HepG2 (cell line): ENCODE measurements at regions not wholly inside any gene's neighbourhood (a gene's known extent, or its start where the extent isn't known, plus 50 kb on each side); places are given as distances from the start of the nearest gene placed in this dataset.

ENCODE experiments used
- ATAC-seq: fragments of 200-7000 bp; cut with Tn5 transposase; 3 replicates; pipeline ENCODE4 v1.9.1; 2020; ENCODE audit warnings: mild to moderate bottlenecking, moderate library complexity
- BruUV-seq: library from RNA; stranded (reverse); fragments of 400-500 nt; replicated peaks from 2 replicates; lab custom pipeline; 2021; lab: Mats Ljungman, UMichigan
- CTCF ChIA-PET: fragments of 300-600 bp; formaldehyde crosslinking; extraction: SDS; loops from one replicate; lab custom pipeline; 2021; ENCODE audit warnings: low total read pairs, inconsistent platforms, low intra/inter-chr PET ratio; lab: Yijun Ruan, JAX
- POLR2A ChIA-PET: fragments of 350-600 bp; sonication (Branson Sonifier 250); formaldehyde crosslinking; loops from one replicate; lab custom pipeline; 2020; ENCODE audit warnings: antibody characterized with exemption, inconsistent platforms; lab: Yijun Ruan, JAX
- DNase-seq: peaks from one replicate; pipeline ENCODE4 v3.0.0-alpha.2; 2015; ENCODE audit warnings: low spot score
- FAIRE-seq: peaks from 3 replicates; lab custom pipeline; 2011; peaks lifted over from hg19 to GRCh38; lab: Jason Lieb, UNC
- H2AFZ ChIP-seq: one replicate; pipeline ENCODE4 v1.6.1; 2011; ENCODE audit warnings: low read length, inconsistent platforms
- H3K27ac ChIP-seq: fragments of 300-600 bp; 3 replicates; pipeline ENCODE4 v1.8.0; 2011; ENCODE audit warnings: mixed run types, mild to moderate bottlenecking, mixed read lengths, low read length, inconsistent platforms; ENCODE audit not compliant: insufficient read depth; ENCODE audit errors: extremely low read length
- H3K27me3 ChIP-seq, 2 experiments: fragments of 200-600 bp in 1 of 2; 2 replicates in 1 of 2; 3 replicates in 1 of 2; pipeline versions ENCODE4 v1.6.0 to v1.8.0; 2011; ENCODE audit warnings: low read length in 2 of 2, mild to moderate bottlenecking in 2 of 2, moderate library complexity in 2 of 2, inconsistent platforms in 1 of 2; ENCODE audit not compliant: insufficient read depth in 2 of 2, control insufficient read depth in 1 of 2
- H3K36me3 ChIP-seq, 2 experiments: fragments of 200-600 bp in 1 of 2; replicated peaks in 1 of 2; 2 replicates in 1 of 2; 3 replicates in 1 of 2; pipeline versions ENCODE4 v1.5.1 to v1.8.0; 2011; ENCODE audit warnings: low read length in 2 of 2, inconsistent platforms in 1 of 2; ENCODE audit not compliant: insufficient read depth in 2 of 2, control insufficient read depth in 1 of 2
- H3K4me1 ChIP-seq: 2 replicates; pipeline ENCODE4 v1.5.1; 2012; ENCODE audit warnings: low read length, inconsistent platforms; ENCODE audit not compliant: insufficient read depth
- H3K4me2 ChIP-seq: 2 replicates; pipeline ENCODE4 v1.6.0; 2011; ENCODE audit warnings: low read depth, low read length, inconsistent platforms
- H3K4me3 ChIP-seq, 3 experiments: fragments of 200-600 bp in 1 of 3; sonication (generic), shearing (Covaris generic) in 1 of 3; replicated peaks in 1 of 3; 2 replicates each; pipeline ENCODE4 v1.5.1; 2011 to 2016; ENCODE audit warnings: low read length in 3 of 3, inconsistent platforms in 2 of 3, low read depth in 2 of 3, mild to moderate bottlenecking in 2 of 3, control low read depth in 1 of 3, mixed read lengths in 1 of 3; ENCODE audit not compliant: insufficient read depth in 1 of 3
- H3K79me2 ChIP-seq: one replicate; pipeline ENCODE4 v1.6.1; 2011; ENCODE audit warnings: low read length, inconsistent platforms; ENCODE audit not compliant: insufficient read depth
- H3K9ac ChIP-seq: 2 replicates; pipeline ENCODE4 v1.6.0; 2011; ENCODE audit warnings: mild to moderate bottlenecking, low read depth, low read length, inconsistent platforms; ENCODE audit not compliant: insufficient read depth
- H3K9me3 ChIP-seq: 2 replicates; pipeline ENCODE4 v1.5.1; 2012; ENCODE audit warnings: mild to moderate bottlenecking, low read length
- H4K20me1 ChIP-seq: 2 replicates; pipeline ENCODE4 v1.6.0; 2011; ENCODE audit warnings: inconsistent platforms, mild to moderate bottlenecking, low read length, moderate library complexity; ENCODE audit not compliant: insufficient read depth
- E2F5 ChIP-seq: sonication (generic); formaldehyde crosslinking; conservative IDR thresholded peaks from 2 replicates; pipeline ENCODE4 v1.4.0; 2020; ENCODE audit warnings: missing genetic modification reagents
- HNRNPK ChIP-seq: fragments of 200-400 bp; formaldehyde crosslinking; IDR thresholded peaks from 2 replicates; pipeline ENCODE4 v1.6.1; 2018; ENCODE audit warnings: low read length, low read depth, moderate library complexity, mild to moderate bottlenecking; ENCODE audit not compliant: poor library complexity, severe bottlenecking
- KDM1A ChIP-seq: IDR thresholded peaks from 2 replicates; pipeline ENCODE4 v1.6.1; 2016; ENCODE audit warnings: missing compliant biosample characterization
- KDM4B ChIP-seq: sonication (generic); formaldehyde crosslinking; IDR thresholded peaks from 2 replicates; pipeline ENCODE4 v1.4.0; 2020; ENCODE audit warnings: missing genetic modification reagents
- MED13 ChIP-seq: sonication (generic); formaldehyde crosslinking; IDR thresholded peaks from 2 replicates; pipeline ENCODE4 v1.5.0; 2020; ENCODE audit warnings: missing genetic modification reagents
- U2AF2 ChIP-seq: fragments of 200-400 bp; formaldehyde crosslinking; IDR thresholded peaks from 2 replicates; pipeline ENCODE4 v1.6.1; 2017; ENCODE audit warnings: low read depth, mild to moderate bottlenecking, low read length
- ZBTB14 ChIP-seq: sonication (generic); formaldehyde crosslinking; IDR thresholded peaks from 2 replicates; pipeline ENCODE4 v1.4.0; 2020; ENCODE audit warnings: missing genetic modification reagents
- ZNF281 ChIP-seq: sonication (generic); formaldehyde crosslinking; IDR thresholded peaks from 2 replicates; pipeline ENCODE4 v1.4.0; 2020; ENCODE audit warnings: missing genetic modification reagents, borderline replicate concordance
- ZNF562 ChIP-seq: sonication (generic); formaldehyde crosslinking; IDR thresholded peaks from 2 replicates; pipeline ENCODE4 v1.8.0; 2022; ENCODE audit warnings: missing genetic modification reagents, borderline replicate concordance
- whole genome bisulfite sequencing: methylation state at CpG from one replicate; pipeline ENCODE4 v1.1.6; 2017; ENCODE audit warnings: low lambda C conversion rate; 5-methylcytosine and 5-hydroxymethylcytosine counted together
- in situ Hi-C: cut with HindIII; loops from 2 replicates; pipeline ENCODE4 v1.10.0; 2017; ENCODE audit warnings: low pct_unique_long_range_greater_than_20kb; ENCODE audit not compliant: extremely low pct_ligation_motif_present
- intact Hi-C: fragments of 100-400 bp; cut with micrococcal nuclease; formaldehyde crosslinking; loops from one replicate; pipeline ENCODE4 v1.10.0; 2022; ENCODE audit not compliant: unreplicated experiment

DNA sequence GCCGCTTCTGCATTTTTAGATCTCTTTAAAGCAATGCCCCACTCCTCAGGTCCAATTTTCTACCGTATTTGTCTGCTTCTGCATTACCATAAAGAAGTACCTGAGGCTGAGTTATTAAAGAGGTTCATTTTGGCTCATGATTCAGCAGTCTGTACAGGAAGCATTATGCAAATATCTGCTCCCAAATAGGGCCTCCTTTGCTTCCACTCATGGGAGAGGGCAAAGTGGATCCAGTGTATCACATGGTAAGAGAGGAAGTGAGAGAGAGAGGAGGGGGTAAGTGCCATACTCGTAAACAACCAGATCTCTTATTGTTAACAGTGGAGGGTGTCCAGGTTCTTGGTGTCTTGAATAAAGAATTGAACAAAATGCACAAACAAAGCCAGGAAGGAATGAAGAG, 316.1 kb upstream of the SEL1L start (continued):
- TF ChIP-seq E2F5: no peak

GRCh38 chr14:81855007-81855406, 321.4 kb upstream of the SEL1L start:
- in situ Hi-C loops: no loop called here

More at GRCh38 chr14:81855007-81855406, 321.4 kb upstream of the SEL1L start:
- no peaks in the 10 kb centered on the region for H3K27me3 ChIP-seq
- H4K20me1 ChIP-seq: no peaks in the 10 kb centered on the region
- no peak for DNase-seq
- intact Hi-C loops: no loop called here
- 13% methylated on average over 2 of the region's 2 CpGs for WGBS
- no peak for FAIRE-seq
- H3K27ac ChIP-seq: no peak overlapping the region
- H3K36me3 ChIP-seq: no peaks in the 10 kb centered on the region
- H3K79me2 ChIP-seq: no peaks in the 10 kb centered on the region
- H3K9ac ChIP-seq: no peak overlapping the region
- TF ChIP-seq KDM1A (CRISPR knock-in tag) (no peak), MED13 (CRISPR knock-in tag) (no peak), ZNF281 (CRISPR knock-in tag) (no peak), U2AF2 (no peak), KDM4B (CRISPR knock-in tag) (no peak), HNRNPK (no peak), ZNF562 (CRISPR knock-in tag) (no peak), ZBTB14 (CRISPR knock-in tag) (no peak)
- H3K4me2 ChIP-seq: no peak overlapping the region
- H3K4me1 ChIP-seq: no peaks in the 10 kb centered on the region
- ChIA-PET POLR2A (no interaction called here), CTCF (no interaction called here)
- no TSS peak for BruUV-seq
- H3K4me3 ChIP-seq: no peak overlapping the region
- ATAC-seq: no peak
- peaks cover 89% of the 10 kb centered on the region for H3K9me3 ChIP-seq
- no peak overlapping the region for H2AFZ ChIP-seq
